Spleen (tissue), 7 donors: ENCODE measurements at regions not wholly inside any gene's neighbourhood (a gene's known extent, or its start where the extent isn't known, plus 50 kb on each side); places are given as distances from the start of the nearest gene placed in this dataset.
"Not testable (repeated sequence)": the region's sequence is repeated elsewhere in the genome, so short reads cannot be mapped to it uniquely, and the experiment has no call there.

Experiments used
- CTCF ChIP-seq, 11 experiments: fragments of 200-600 bp in 7 of 11; fragments of 450-650 bp in 4 of 11; sonication (generic) in 4 of 11; IDR thresholded peaks in 8 of 11; conservative IDR thresholded peaks in 3 of 11; 1 replicate in 7 of 11; 2 replicates in 4 of 11; pipeline versions ENCODE4 v1.4.0 to v1.8.0; 2016 to 2021; ENCODE audit warnings: antibody characterized with exemption in 11 of 11, inconsistent platforms in 4 of 11, mild to moderate bottlenecking in 1 of 11
- POLR2A ChIP-seq, 3 donors: fragments of 450-650 bp; IDR thresholded peaks; one replicate each; pipeline ENCODE4 v1.5.1; 2017; ENCODE audit warnings: antibody characterized with exemption in 3 of 3, mild to moderate bottlenecking in 1 of 3
- donor health status: DM: no; HTN: no; CAD: no; lungs with moderate emphysema.
- donor health status: DM: no; HTN: no; CAD: no.
- donor health status: DM: no; HTN: no; CAD: no.

- TF ChIP-seq POLR2A (IDR thresholded peaks at IDR 0.05); CTCF (IDR thresholded peaks at IDR 0.05 in 8 of 11, conservative IDR thresholded peaks at IDR 0.05 in 3 of 11): not testable (repeated sequence)
Measured at GRCh38 chr13:78866076-78866475, 207.1 kb upstream of the OBI1 start.
